KMS-11 (cell line): ENCODE measurements at regions not wholly inside any gene's neighbourhood (a gene's known extent, or its start where the extent isn't known, plus 50 kb on each side); places are given as distances from the start of the nearest gene placed in this dataset.

Experiments
- H2AFZ ChIP-seq: fragments of 200-600 bp; sonication (generic); 2 replicates; pipeline ENCODE4 v1.6.1; 2016; ENCODE audit warnings: antibody characterized with exemption, mixed run types, low read depth
- H3K27ac ChIP-seq: fragments of 200-600 bp; sonication (generic); 2 replicates; pipeline ENCODE4 v1.6.1; 2016; ENCODE audit warnings: mild to moderate bottlenecking, mixed run types
- H3K27me3 ChIP-seq: fragments of 200-600 bp; sonication (generic); 2 replicates; pipeline ENCODE4 v1.6.1; 2017; ENCODE audit warnings: mild to moderate bottlenecking, low read depth, mixed run types, moderate library complexity; ENCODE audit not compliant: insufficient read depth
- H3K36me3 ChIP-seq: fragments of 200-600 bp; sonication (generic); 2 replicates; pipeline ENCODE4 v1.6.1; 2017; ENCODE audit warnings: mild to moderate bottlenecking, mixed run types; ENCODE audit not compliant: insufficient read depth
- H3K4me1 ChIP-seq: fragments of 200-600 bp; sonication (generic); 2 replicates; pipeline ENCODE4 v1.6.1; 2016; ENCODE audit warnings: mild to moderate bottlenecking, low read depth, mixed run types; ENCODE audit not compliant: poor library complexity, severe bottlenecking
- H3K4me2 ChIP-seq: fragments of 200-600 bp; sonication (generic); 2 replicates; pipeline ENCODE4 v1.7.0; 2016; ENCODE audit warnings: mild to moderate bottlenecking, mixed run types
- H3K4me3 ChIP-seq: fragments of 200-600 bp; sonication (generic); IDR thresholded peaks from 2 replicates; pipeline ENCODE4 v1.6.1; 2017; ENCODE audit warnings: low read depth, low read length, mixed read lengths; ENCODE audit not compliant: insufficient read depth
- H3K79me2 ChIP-seq: fragments of 200-600 bp; sonication (generic); 2 replicates; pipeline ENCODE4 v1.6.1; 2016; ENCODE audit warnings: low read depth, mixed run types; ENCODE audit not compliant: insufficient read depth
- H3K9ac ChIP-seq: fragments of 200-600 bp; sonication (generic); 2 replicates; pipeline ENCODE4 v1.6.1; 2016; ENCODE audit warnings: mild to moderate bottlenecking, mixed run types
- H4K20me1 ChIP-seq: fragments of 200-600 bp; sonication (generic); 2 replicates; pipeline ENCODE4 v1.6.1; 2016; ENCODE audit warnings: mild to moderate bottlenecking, mixed run types; ENCODE audit not compliant: insufficient read depth
- TF ChIP-seq, protein P1 (sequence below): fragments of 200-600 bp; sonication (generic); conservative IDR thresholded peaks from 2 replicates; pipeline ENCODE4 v1.6.1; 2017; ENCODE audit warnings: low read depth, mild to moderate bottlenecking, antibody characterized with exemption, low read length, moderate library complexity, mixed read lengths

GRCh38 chr1:96360036-96360795 lies 361.4 kb upstream of the PTBP2 start:
- TF ChIP-seq, protein P1, sequence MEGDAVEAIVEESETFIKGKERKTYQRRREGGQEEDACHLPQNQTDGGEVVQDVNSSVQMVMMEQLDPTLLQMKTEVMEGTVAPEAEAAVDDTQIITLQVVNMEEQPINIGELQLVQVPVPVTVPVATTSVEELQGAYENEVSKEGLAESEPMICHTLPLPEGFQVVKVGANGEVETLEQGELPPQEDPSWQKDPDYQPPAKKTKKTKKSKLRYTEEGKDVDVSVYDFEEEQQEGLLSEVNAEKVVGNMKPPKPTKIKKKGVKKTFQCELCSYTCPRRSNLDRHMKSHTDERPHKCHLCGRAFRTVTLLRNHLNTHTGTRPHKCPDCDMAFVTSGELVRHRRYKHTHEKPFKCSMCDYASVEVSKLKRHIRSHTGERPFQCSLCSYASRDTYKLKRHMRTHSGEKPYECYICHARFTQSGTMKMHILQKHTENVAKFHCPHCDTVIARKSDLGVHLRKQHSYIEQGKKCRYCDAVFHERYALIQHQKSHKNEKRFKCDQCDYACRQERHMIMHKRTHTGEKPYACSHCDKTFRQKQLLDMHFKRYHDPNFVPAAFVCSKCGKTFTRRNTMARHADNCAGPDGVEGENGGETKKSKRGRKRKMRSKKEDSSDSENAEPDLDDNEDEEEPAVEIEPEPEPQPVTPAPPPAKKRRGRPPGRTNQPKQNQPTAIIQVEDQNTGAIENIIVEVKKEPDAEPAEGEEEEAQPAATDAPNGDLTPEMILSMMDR = no peak
- H3K4me2 ChIP-seq = no peak overlapping the region
- no peaks in the 10 kb centered on the region for H3K36me3 ChIP-seq
- H3K4me1 ChIP-seq = peaks cover 24% of the 10 kb centered on the region
- H3K27me3 ChIP-seq = no peaks in the 10 kb centered on the region
- H2AFZ ChIP-seq = no peak overlapping the region
- no peak overlapping the region for H3K9ac ChIP-seq
- H3K27ac ChIP-seq = no peak overlapping the region
- no peak overlapping the region for H3K4me3 ChIP-seq
- no peaks in the 10 kb centered on the region for H4K20me1 ChIP-seq
- no peaks in the 10 kb centered on the region for H3K79me2 ChIP-seq

GRCh38 chr1:96361271-96361856 lies 360.2 kb upstream of the PTBP2 start:
- TF ChIP-seq, protein P1 = no peak
- no peak overlapping the region for H2AFZ ChIP-seq
- no peaks in the 10 kb centered on the region for H3K79me2 ChIP-seq
- no peak overlapping the region for H3K4me2 ChIP-seq
- H3K36me3 ChIP-seq = no peaks in the 10 kb centered on the region
- no peaks in the 10 kb centered on the region for H4K20me1 ChIP-seq
- no peak overlapping the region for H3K9ac ChIP-seq
- H3K4me1 ChIP-seq = peaks cover 24% of the 10 kb centered on the region
- H3K4me3 ChIP-seq = no peak overlapping the region
- no peak overlapping the region for H3K27ac ChIP-seq
- no peaks in the 10 kb centered on the region for H3K27me3 ChIP-seq

- no peak overlapping the region for H3K27ac ChIP-seq
- H3K79me2 ChIP-seq = no peaks in the 10 kb centered on the region
- no peak overlapping the region for H3K9ac ChIP-seq
- peaks cover 24% of the 10 kb centered on the region for H3K4me1 ChIP-seq
- no peak overlapping the region for H2AFZ ChIP-seq
- H3K36me3 ChIP-seq = no peaks in the 10 kb centered on the region
- no peak overlapping the region for H3K4me2 ChIP-seq
- H3K4me3 ChIP-seq = no peak overlapping the region
- TF ChIP-seq, protein P1 = no peak
- H3K27me3 ChIP-seq = no peaks in the 10 kb centered on the region
- no peaks in the 10 kb centered on the region for H4K20me1 ChIP-seq
Observed at GRCh38 chr1:96361961-96362360, 359.6 kb upstream of the PTBP2 start.

DNA sequence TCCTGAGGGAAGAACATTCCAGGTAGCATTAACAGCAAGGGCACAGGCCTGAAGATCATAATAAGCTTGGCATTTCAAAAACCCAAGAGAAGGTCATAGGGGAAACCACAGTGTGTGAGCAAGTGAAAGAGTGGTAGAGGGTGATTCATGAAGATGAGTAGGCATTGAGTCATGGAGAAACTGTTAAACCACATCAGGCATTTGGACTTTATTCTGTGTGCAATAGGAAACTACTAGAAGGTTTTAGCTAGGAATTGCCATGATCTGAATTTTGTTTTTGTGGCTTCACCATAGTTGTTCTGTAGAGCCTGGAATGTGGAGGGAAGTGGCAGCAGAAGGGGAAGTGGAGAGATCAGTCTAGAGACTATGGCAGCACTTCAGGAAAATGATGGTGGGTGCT lies 359.0 kb upstream of the PTBP2 start:
- H2AFZ ChIP-seq = no peak overlapping the region
- TF ChIP-seq, protein P1 = no peak
- no peak overlapping the region for H3K27ac ChIP-seq
- H3K4me1 ChIP-seq = peaks cover 24% of the 10 kb centered on the region
- no peaks in the 10 kb centered on the region for H3K36me3 ChIP-seq
- H3K9ac ChIP-seq = no peak overlapping the region
- H3K4me3 ChIP-seq = no peak overlapping the region
- H3K27me3 ChIP-seq = no peaks in the 10 kb centered on the region
- 0 out of 2 replicates have a peak overlapping the region, but pooled peaks have one; percentile 17 for H3K4me2 ChIP-seq
- H4K20me1 ChIP-seq = no peaks in the 10 kb centered on the region
- H3K79me2 ChIP-seq = no peaks in the 10 kb centered on the region
